ENCODE measurements at regions not wholly inside any gene's neighbourhood (a gene's known extent, or its start where the extent isn't known, plus 50 kb on each side); places are given as distances from the start of the nearest gene placed in this dataset.
"Not testable (repeated sequence)": the region's sequence is repeated elsewhere in the genome, so short reads cannot be mapped to it uniquely, and the experiment has no call there.

GRCh38 chr6:22171006-22171405 is 125.8 kb downstream of the PRL start:
- TF ChIP-seq CTCF (IDR thresholded peaks at IDR 0.05); POLR2AphosphoS5 (IDR thresholded peaks at IDR 0.05; ENCODE audit: low read depth, low read length); TCF7L2 (IDR thresholded peaks at IDR 0.05; ENCODE audit: low read depth, low read length); REST (IDR thresholded peaks at IDR 0.05; ENCODE audit: insufficient read depth in 1 of 2, low read depth in 2 of 2, low read length in 1 of 2); SIN3A (IDR thresholded peaks at IDR 0.05; ENCODE audit: borderline replicate concordance, insufficient read depth, low read depth, low read length): not testable (repeated sequence)
